ENCODE measurements at regions not wholly inside any gene's neighbourhood (a gene's known extent, or its start where the extent isn't known, plus 50 kb on each side); places are given as distances from the start of the nearest gene placed in this dataset.

DNA sequence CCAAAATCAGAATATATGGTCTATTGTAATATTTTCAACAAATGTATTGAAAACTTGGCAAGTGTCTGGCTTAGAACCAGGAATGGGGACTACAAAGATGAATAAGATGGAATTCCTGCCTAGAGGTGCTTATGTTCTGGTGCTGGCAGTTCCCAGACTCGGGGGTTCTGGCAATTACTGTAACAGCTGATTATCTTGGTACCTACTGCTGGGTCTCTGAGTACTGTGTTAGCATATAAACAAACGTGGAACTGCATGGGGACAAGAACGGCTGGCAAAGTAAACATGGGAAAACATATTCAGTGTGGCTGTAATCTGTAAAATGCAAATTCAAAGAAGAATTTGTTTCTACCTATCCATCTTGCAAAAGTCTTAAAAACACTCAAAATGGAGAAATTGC, 89.9 kb downstream of the SLC24A2 start:
- intact Hi-C loops (cut with DNase I) = no loop called here
- no peak for ATAC-seq (ENCODE audit: low FRiP score)
- WGBS, 2 donors = 19 to 26% methylated on average over 3 of the region's 3 CpGs

DNA sequence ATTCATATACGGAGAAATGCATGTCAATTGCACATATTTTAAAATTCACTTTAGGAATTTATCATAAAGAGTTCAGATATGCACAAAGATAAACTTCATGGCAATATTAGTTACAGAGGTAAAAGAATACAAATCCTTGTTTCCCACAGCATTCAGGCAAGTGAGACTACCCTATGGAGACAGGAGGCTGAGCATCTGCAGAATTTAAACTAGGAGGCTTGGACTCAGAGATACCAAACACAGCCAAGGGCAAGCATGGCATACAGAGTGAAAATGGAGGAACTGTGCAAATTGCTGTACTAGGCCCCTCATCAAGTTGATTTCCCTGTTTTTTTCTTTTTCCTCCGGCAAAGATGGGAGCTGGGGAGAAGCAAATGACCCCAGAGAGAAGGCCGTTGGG, 94.2 kb downstream of the SLC24A2 start:
- Histone ChIP-seq H3K27me3 (ENCODE audit: control insufficient read depth in 1 of 2, insufficient read depth in 2 of 2, low read length in 1 of 2) (no peaks in the 10 kb centered on the region), H3K4me3 (ENCODE audit: low read length in 2 of 2) (no peak overlapping the region), H3K36me3 (ENCODE audit: control insufficient read depth in 1 of 2, insufficient read depth in 2 of 2, low read length in 1 of 2) (no peaks in the 10 kb centered on the region), H3K4me1 (ENCODE audit: control insufficient read depth in 1 of 2, insufficient read depth in 2 of 2, low read length in 2 of 2) (no peaks in the 10 kb centered on the region), H3K27ac (ENCODE audit: low read depth in 1 of 2, low read length in 2 of 2) (no peak overlapping the region), H3K9me3 (ENCODE audit: control insufficient read depth, low read length) (no peaks in the 10 kb centered on the region)
- DNase-seq = no peak
- ATAC-seq (ENCODE audit: low FRiP score) = no peak
- intact Hi-C loops (cut with DNase I) = no loop called here
- WGBS, 2 donors = 66 to 71% methylated on average over 3 of the region's 3 CpGs

More for the DNA sequence above, 89.9 kb downstream of the SLC24A2 start:
- DNase-seq = no peak
- Histone ChIP-seq H3K27ac (ENCODE audit: low read depth in 1 of 2, low read length in 2 of 2) (no peak overlapping the region), H3K4me1 (ENCODE audit: control insufficient read depth in 1 of 2, insufficient read depth in 2 of 2, low read length in 2 of 2) (no peaks in the 10 kb centered on the region), H3K27me3 (ENCODE audit: control insufficient read depth in 1 of 2, insufficient read depth in 2 of 2, low read length in 1 of 2) (no peaks in the 10 kb centered on the region), H3K4me3 (ENCODE audit: low read length in 2 of 2) (no peak overlapping the region), H3K9me3 (ENCODE audit: control insufficient read depth, low read length) (no peaks in the 10 kb centered on the region), H3K36me3 (ENCODE audit: control insufficient read depth in 1 of 2, insufficient read depth in 2 of 2, low read length in 1 of 2) (no peaks in the 10 kb centered on the region)

DNA sequence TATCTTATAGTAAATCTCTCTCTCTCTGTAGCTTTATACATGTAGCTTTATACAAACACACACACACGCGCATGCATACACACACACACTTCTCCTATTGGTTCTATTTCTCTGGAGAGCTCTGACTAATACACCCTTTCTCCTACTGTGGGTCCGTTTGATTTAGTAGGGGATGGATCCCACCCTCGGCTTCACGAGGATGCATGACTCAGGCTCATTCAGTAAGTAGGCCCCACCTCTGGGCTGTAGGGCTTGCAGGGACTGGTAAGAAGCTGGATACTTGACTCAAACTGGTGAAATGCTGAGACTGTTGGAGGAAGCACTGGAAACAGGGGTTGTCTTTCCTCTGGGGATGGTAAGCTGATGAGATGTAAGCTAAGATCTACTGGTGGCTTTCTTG, 98.7 kb downstream of the SLC24A2 start:
- no peak for DNase-seq
- Histone ChIP-seq H3K27ac (ENCODE audit: low read depth in 1 of 2, low read length in 2 of 2) (no peak overlapping the region), H3K27me3 (ENCODE audit: control insufficient read depth in 1 of 2, insufficient read depth in 2 of 2, low read length in 1 of 2) (no peaks in the 10 kb centered on the region), H3K4me1 (ENCODE audit: control insufficient read depth in 1 of 2, insufficient read depth in 2 of 2, low read length in 2 of 2) (no peaks in the 10 kb centered on the region), H3K4me3 (ENCODE audit: low read length in 2 of 2) (no peak overlapping the region), H3K9me3 (ENCODE audit: control insufficient read depth, low read length) (no peaks in the 10 kb centered on the region), H3K36me3 (ENCODE audit: control insufficient read depth in 1 of 2, insufficient read depth in 2 of 2, low read length in 1 of 2) (no peaks in the 10 kb centered on the region)
- 73% methylated on average over 5 of the region's 5 CpGs for WGBS, 2 donors
- ATAC-seq (ENCODE audit: low FRiP score) = no peak
- intact Hi-C loops (cut with DNase I) = no loop called here

DNA sequence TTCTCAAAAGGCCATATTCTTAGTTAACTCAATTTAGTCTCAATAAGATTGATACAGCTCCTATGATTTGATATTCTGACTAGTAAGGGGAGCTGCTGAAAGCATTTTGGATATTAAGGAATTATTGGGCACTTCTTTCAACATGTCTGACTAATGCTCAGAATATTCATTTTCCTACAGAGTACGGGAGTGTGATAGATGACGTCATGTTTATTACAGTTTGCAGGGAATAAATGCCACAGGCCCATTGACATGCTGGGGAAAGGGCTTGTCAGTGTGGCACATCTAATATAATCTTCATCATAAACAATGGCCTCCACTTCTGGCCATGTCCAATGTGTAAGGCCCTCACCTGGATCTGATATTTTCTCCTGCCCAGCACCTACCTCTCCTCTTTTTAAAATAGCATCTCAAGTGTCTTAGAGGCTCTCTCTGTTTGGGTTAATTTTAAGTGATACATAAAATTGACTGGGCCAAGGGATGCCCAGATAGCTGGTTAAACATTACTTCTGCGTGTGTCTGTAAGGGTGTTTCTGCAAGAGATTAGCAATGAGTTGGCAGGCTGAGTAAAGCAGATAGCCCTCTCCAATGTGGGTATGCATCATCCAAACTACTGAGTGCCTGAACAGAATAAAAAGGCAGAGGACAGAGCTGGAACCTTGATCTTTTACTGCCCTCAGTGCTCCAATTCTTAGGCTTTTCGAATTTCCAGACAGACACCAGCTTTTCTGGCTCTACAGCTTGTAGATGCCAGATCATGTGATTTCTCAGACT, 99.3 kb downstream of the SLC24A2 start:
- no peak overlapping the region for H3K27ac ChIP-seq (ENCODE audit: low read depth in 1 of 2, low read length in 2 of 2)
- H3K4me1 ChIP-seq (ENCODE audit: control insufficient read depth in 1 of 2, insufficient read depth in 2 of 2, low read length in 2 of 2) = no peaks in the 10 kb centered on the region
- no peak for DNase-seq
- intact Hi-C loops (cut with DNase I) = no loop called here
- no peaks in the 10 kb centered on the region for H3K27me3 ChIP-seq (ENCODE audit: control insufficient read depth in 1 of 2, insufficient read depth in 2 of 2, low read length in 1 of 2)
- H3K4me3 ChIP-seq (ENCODE audit: low read length in 2 of 2) = no peak overlapping the region
- no peaks in the 10 kb centered on the region for H3K9me3 ChIP-seq (ENCODE audit: control insufficient read depth, low read length)
- ATAC-seq (ENCODE audit: low FRiP score) = no peak
- WGBS, 2 donors = 51 to 63% methylated on average over 4 of the region's 4 CpGs
- no peaks in the 10 kb centered on the region for H3K36me3 ChIP-seq (ENCODE audit: control insufficient read depth in 1 of 2, insufficient read depth in 2 of 2, low read length in 1 of 2)

DNA sequence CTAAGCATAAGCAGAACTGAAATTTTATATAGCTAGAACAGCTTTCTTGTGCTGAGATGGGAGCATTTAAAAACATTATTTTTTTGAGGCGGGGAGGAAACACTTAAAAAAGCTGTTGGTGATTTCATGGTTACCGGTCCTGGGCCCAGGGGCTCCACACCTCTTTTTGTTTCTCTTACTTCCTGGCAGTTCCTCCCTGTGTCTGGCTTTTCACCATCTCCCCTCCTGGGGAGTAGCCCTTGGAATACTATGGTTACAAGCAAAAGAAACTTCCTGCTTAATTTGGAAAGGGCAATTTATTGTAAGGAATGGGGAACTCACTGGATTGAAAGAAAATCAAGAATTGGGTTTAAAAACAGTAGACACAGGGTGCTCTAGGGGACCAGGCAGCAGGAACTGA, 105.1 kb downstream of the SLC24A2 start:
- ATAC-seq (ENCODE audit: low FRiP score) (no peak), DNase-seq (no peak)
- H3K9me3 ChIP-seq (ENCODE audit: control insufficient read depth, low read length) = no peaks in the 10 kb centered on the region
- no peak overlapping the region for H3K4me3 ChIP-seq (ENCODE audit: low read length in 2 of 2)
- H3K27me3 ChIP-seq (ENCODE audit: control insufficient read depth in 1 of 2, insufficient read depth in 2 of 2, low read length in 1 of 2) = no peaks in the 10 kb centered on the region
- intact Hi-C loops (cut with DNase I) = no loop called here
- no peaks in the 10 kb centered on the region for H3K36me3 ChIP-seq (ENCODE audit: control insufficient read depth in 1 of 2, insufficient read depth in 2 of 2, low read length in 1 of 2)
- WGBS, 2 donors = 47 to 58% methylated on average over 2 of the region's 2 CpGs
- H3K27ac ChIP-seq (ENCODE audit: low read depth in 1 of 2, low read length in 2 of 2) = no peak overlapping the region
- H3K4me1 ChIP-seq (ENCODE audit: control insufficient read depth in 1 of 2, insufficient read depth in 2 of 2, low read length in 2 of 2) = no peaks in the 10 kb centered on the region

DNA sequence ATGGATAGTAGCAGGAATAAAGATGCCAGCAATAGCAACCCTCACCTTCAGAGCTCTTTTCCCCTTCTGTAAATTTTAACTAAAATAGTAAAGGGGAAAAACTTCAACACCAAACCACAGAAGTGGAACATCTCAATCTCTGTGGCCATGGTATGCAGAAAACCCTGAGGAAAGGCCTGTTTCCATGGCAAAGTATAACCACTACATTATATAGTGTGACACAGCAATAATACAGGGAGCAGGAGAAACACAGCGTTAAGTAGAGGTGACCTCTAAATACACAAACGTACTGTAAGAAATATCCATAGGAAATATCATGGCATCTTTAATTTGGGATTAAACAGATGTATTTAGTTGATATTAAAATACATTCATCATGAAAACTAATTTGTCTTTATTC, 106.4 kb downstream of the SLC24A2 start:
- no peak overlapping the region for H3K27ac ChIP-seq (ENCODE audit: low read depth in 1 of 2, low read length in 2 of 2)
- no peaks in the 10 kb centered on the region for H3K36me3 ChIP-seq (ENCODE audit: control insufficient read depth in 1 of 2, insufficient read depth in 2 of 2, low read length in 1 of 2)
- ATAC-seq (ENCODE audit: low FRiP score) (no peak), DNase-seq (no peak)
- no peak overlapping the region for H3K4me3 ChIP-seq (ENCODE audit: low read length in 2 of 2)
- whole genome bisulfite sequencing, 2 donors = 49 to 64% methylated on average over 2 of the region's 2 CpGs
- no peaks in the 10 kb centered on the region for H3K27me3 ChIP-seq (ENCODE audit: control insufficient read depth in 1 of 2, insufficient read depth in 2 of 2, low read length in 1 of 2)
- H3K9me3 ChIP-seq (ENCODE audit: control insufficient read depth, low read length) = no peaks in the 10 kb centered on the region
- H3K4me1 ChIP-seq (ENCODE audit: control insufficient read depth in 1 of 2, insufficient read depth in 2 of 2, low read length in 2 of 2) = no peaks in the 10 kb centered on the region
- intact Hi-C loops (cut with DNase I) = no loop called here

DNA sequence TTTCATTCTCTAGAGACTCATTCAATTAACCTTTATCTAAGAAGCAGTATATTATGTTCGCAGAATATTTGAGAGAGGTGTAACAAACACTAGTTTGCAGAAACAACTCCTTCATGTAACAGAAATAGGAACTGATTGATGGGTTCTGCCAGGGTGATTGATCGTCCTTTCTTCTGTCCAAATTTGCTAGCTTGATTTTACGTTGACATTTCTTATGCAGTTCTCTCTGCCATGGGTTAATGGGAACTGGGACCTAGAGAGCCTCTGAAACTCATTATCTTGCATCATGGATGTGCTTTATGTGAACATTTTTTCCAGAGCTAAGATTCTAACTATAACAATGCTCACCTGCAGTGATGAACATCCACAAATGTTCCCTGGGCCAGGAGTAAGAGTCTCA, 107.0 kb downstream of the SLC24A2 start:
- no peak overlapping the region for H3K4me3 ChIP-seq (ENCODE audit: low read length in 2 of 2)
- H3K27me3 ChIP-seq (ENCODE audit: control insufficient read depth in 1 of 2, insufficient read depth in 2 of 2, low read length in 1 of 2) = no peaks in the 10 kb centered on the region
- H3K9me3 ChIP-seq (ENCODE audit: control insufficient read depth, low read length) = no peaks in the 10 kb centered on the region
- WGBS, 2 donors = 73 to 78% methylated on average over 3 of the region's 3 CpGs
- H3K36me3 ChIP-seq (ENCODE audit: control insufficient read depth in 1 of 2, insufficient read depth in 2 of 2, low read length in 1 of 2) = no peaks in the 10 kb centered on the region
- H3K4me1 ChIP-seq (ENCODE audit: control insufficient read depth in 1 of 2, insufficient read depth in 2 of 2, low read length in 2 of 2) = no peaks in the 10 kb centered on the region
- no peak for ATAC-seq (ENCODE audit: low FRiP score)
- no peak for DNase-seq
- intact Hi-C loops (cut with DNase I) = no loop called here
- no peak overlapping the region for H3K27ac ChIP-seq (ENCODE audit: low read depth in 1 of 2, low read length in 2 of 2)

DNA sequence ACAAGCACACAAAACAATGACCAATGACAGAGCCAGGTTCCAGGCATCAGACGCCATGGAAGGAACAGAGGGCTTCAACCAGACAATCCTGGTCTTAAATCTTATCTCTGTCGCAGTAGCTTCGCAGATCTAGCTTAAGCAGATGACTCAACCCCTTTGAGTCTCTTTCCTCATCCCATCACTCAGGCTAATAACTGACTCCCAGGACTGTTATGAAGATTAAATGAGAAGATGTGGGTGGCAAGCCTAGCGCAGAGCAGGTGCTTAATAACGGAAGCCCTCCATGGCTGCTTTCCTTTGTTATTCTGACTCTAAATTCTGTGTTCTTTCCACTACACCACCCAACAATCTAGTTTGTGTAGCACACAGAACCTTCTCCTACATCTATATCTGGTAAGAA, 110.9 kb downstream of the SLC24A2 start:
- Histone ChIP-seq H3K27me3 (ENCODE audit: control insufficient read depth in 1 of 2, insufficient read depth in 2 of 2, low read length in 1 of 2) (no peaks in the 10 kb centered on the region), H3K9me3 (ENCODE audit: control insufficient read depth, low read length) (no peaks in the 10 kb centered on the region), H3K27ac (ENCODE audit: low read depth in 1 of 2, low read length in 2 of 2) (no peak overlapping the region), H3K36me3 (ENCODE audit: control insufficient read depth in 1 of 2, insufficient read depth in 2 of 2, low read length in 1 of 2) (no peaks in the 10 kb centered on the region), H3K4me1 (ENCODE audit: control insufficient read depth in 1 of 2, insufficient read depth in 2 of 2, low read length in 2 of 2) (no peaks in the 10 kb centered on the region), H3K4me3 (ENCODE audit: low read length in 2 of 2) (no peak overlapping the region)
- 71 to 83% methylated on average over 5 of the region's 5 CpGs for whole genome bisulfite sequencing, 2 donors
- DNase-seq (no peak), ATAC-seq (ENCODE audit: low FRiP score) (no peak)
- intact Hi-C loops (cut with DNase I) = no loop called here

DNA sequence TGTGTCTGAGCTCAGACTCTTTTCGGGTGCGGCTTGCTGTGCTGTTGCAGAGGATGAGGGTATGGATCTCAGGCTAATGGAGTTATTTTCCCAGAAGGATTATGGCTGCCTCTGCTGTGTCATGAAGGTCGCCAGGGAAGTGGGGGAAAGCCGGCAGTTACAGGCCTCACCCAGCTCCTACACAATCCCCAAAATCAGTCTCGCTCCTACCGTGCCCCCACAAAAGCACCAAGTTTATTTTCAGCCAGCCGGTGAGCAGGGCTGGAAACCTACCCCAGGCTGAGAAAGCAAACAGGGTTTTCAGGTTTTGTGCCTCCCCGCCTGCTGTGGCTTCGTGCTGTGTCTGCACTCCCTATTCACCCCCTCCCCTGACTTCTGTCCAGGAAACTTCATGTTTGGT, 113.3 kb downstream of the SLC24A2 start:
- no peak for ATAC-seq (ENCODE audit: low FRiP score)
- no peaks in the 10 kb centered on the region for H3K36me3 ChIP-seq (ENCODE audit: control insufficient read depth in 1 of 2, insufficient read depth in 2 of 2, low read length in 1 of 2)
- H3K27me3 ChIP-seq (ENCODE audit: control insufficient read depth in 1 of 2, insufficient read depth in 2 of 2, low read length in 1 of 2) = no peaks in the 10 kb centered on the region
- H3K4me1 ChIP-seq (ENCODE audit: control insufficient read depth in 1 of 2, insufficient read depth in 2 of 2, low read length in 2 of 2) = no peaks in the 10 kb centered on the region
- no peak overlapping the region for H3K27ac ChIP-seq (ENCODE audit: low read depth in 1 of 2, low read length in 2 of 2)
- H3K9me3 ChIP-seq (ENCODE audit: control insufficient read depth, low read length) = no peaks in the 10 kb centered on the region
- WGBS, 2 donors = 76 to 77% methylated on average over 9 of the region's 9 CpGs
- intact Hi-C loops (cut with DNase I) = no loop called here
- no peak overlapping the region for H3K4me3 ChIP-seq (ENCODE audit: low read length in 2 of 2)
- DNase-seq = no peak

Measured in aorta (tissue), 5 donors.